ENCODE measurements at regions not wholly inside any gene's neighbourhood (a gene's known extent, or its start where the extent isn't known, plus 50 kb on each side); places are given as distances from the start of the nearest gene placed in this dataset.
A peak's percentile ranks its signal among the peaks of the same experiment; 100 is the strongest.

DNA sequence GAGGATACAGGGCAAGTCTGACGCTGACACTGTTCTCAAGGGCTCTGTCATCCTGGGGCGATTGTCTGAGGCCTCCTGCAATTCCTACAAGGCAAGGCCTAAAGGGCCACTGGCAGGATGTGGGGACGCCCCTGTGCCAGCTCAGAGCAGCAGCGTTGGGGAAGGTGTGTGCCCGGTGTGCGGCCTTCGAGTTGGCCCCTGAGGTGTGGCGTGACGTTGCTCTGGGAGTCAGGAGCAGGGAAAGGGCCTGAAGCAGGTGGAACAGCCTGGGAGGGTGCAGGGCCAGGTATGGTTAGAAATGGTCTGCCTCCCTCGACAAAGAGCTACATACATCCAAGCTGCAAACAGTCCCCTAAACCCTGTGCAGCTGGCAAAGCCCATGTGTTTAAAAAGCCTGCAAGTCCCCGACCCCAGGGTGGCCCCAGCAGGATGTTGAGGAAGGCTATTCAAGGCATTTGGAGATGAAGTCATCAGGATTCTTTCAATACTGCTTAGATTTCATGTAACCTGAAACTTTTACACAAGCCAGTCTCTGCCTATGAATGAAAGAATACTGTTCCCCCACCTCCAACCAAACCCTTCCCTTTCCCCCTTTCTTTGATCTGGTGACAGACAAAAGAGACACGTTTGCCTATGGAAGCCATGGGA is 142.5 kb upstream of the TNS3 start:
- no peak for DNase-seq

DNA sequence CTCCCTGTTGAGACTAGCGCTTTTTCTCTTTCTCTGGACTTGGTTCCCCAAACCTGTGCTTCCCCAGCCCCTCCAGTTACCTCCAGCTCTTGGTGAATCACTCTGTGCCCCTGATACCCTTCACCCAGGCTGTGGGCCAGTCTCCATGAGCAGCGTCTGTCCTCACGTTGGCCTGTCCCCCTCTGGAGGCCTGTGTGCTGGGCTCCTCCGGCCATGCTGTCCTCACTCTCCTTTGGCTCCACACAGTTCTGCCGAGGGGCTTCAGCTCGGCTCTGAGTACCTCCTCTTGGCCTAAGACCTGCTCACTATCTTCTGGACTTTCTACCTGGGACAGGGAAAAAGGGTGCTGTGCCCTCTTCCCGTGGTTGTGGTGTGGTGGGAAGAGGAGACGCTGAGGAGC is 140.2 kb upstream of the TNS3 start:
- DNase-seq = no peak

DNA sequence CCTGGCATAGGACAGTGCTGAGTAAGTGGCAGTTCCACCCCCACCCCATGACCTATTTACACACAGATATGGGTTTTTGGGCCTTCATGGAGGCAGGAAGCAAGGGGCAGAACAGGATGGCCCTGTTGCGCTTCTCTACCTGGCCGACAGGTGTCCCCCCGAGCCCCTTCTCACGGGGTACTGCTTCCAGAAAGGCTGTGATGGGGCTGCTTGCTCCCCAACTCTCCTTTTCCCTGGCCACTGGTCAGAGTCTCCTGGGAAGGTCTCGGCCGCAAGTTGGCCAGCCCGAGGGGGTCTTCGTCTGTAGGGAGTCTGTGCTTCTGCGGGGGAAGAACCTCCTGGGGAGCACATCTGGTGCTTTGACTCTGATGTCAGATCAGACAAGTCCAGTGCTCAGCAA is 139.8 kb upstream of the TNS3 start:
- DNase-seq = no peak

DNA sequence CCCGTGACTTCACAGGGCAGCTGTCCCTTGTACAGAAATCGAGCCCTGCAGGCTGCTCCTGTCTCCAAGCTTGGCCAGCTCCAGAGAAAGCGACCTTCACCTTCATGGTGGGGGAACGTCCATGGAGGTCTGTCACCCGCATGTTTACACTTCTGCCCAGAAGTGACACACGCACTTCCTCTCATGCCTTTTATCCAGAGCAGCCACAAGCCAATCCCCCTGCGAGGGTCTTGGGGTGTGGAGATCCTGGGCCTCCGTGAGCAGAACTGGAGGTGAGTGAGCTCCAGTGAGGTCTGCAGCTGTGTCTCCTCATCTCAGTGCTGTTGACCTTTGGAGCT is 139.0 kb upstream of the TNS3 start:
- no peak for DNase-seq

GRCh38 chr7:47720141-47720906 is 138.4 kb upstream of the TNS3 start:
- DNase-seq = peak in 1 of 3 experiments; percentile 27

DNA sequence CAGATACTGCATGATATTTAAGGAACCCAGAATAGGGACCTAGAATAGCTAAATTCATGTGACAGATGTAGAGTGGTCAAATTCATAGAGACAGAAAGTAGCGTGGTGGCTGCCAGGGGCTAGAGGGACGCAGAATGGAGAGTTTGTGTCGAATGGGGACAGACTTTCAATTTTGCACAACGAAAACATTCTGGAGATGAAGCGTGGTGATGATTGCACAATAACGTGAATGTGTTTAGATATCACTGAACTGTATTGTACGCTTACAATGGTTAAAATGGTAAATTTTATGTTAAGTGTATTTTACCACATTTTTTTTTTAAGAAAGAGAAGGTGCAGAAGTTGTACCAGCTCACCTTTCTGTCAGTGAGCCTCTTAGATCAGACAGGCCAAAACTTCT is 137.8 kb upstream of the TNS3 start:
- no peak for DNase-seq

- no peak for DNase-seq
Measured at GRCh38 chr7:47715631-47716068, 133.7 kb upstream of the TNS3 start.

DNA sequence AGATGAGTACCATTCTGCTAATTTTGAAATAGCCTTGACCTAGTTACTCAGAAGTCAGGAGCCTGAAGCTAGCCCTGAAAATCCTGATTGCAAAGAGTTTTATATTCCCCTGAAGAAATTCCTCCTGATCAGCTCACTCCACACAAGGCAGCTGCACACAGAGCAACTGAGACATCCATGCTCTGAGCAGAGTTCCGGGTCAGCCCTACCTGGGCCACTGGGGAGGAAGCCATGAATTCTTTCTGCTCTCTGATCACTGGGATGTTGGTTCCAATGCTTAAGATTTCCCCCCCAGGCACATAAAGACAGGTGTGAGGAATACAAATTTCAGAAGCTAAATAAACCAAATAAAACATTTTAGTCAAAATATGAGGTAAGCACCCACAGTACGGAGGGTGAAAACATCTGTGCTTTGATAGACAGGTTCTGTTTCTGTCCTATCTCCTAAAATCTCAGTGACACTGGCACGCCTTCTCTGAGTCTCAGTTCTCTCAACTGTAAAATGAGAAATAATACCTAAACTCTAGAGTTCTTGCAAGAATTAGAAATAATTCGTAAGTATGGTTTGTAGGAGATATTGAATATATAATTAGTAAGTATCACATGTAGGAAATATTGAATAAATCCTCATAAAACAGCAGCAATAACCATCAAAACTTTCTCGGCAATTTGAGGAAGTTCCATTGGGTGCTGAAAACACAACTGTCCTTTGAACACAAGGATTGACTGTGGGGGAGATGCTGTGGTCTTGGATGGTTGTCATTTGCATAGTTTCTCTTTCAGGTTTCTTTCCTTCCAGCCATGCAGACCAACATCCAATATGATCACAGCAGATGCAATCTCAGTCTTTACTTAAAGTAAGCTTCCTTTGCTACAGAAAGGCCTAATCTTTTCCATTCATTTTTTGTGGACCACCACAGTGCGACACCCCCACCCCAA is 133.0 kb upstream of the TNS3 start:
- no peak for DNase-seq

DNA sequence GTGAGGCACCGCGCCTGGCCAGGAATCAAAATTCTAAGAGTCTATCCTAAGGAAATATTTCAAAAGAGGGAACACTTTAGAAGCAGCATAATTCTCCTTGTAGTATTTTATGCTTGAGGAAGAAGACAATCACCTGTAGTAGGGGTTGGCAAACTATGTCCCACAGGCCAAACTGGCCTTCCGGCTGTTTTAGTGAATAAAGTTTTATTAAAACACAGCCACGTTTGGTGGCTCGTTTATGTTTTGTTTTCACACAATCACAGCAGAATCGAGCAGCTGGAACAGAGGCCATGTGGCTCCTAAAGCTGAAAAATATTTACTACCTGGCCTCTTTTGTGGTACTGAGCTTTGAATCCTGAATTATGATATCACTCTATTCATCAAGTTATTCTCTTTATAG is 131.7 kb upstream of the TNS3 start:
- no peak for DNase-seq

DNA sequence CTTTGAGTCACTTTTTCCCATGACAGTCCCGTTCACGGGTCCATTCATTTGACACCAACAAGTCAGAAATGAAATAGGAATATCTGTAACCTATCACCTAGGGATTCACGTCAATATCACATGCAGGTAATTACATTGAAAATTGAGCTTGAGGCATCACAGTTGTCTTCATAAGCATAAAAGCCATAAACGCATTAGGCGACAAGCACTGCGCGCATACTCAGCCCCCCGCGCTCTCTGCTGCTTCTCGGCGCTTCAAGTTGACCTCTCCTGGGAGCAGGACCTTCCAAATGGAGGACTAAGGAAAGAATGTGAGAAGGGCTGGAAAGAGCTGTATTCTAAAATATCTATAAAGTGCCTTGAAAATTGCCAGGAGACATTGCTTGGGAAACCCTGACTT is 130.5 kb upstream of the TNS3 start:
- no peak for DNase-seq

DNA sequence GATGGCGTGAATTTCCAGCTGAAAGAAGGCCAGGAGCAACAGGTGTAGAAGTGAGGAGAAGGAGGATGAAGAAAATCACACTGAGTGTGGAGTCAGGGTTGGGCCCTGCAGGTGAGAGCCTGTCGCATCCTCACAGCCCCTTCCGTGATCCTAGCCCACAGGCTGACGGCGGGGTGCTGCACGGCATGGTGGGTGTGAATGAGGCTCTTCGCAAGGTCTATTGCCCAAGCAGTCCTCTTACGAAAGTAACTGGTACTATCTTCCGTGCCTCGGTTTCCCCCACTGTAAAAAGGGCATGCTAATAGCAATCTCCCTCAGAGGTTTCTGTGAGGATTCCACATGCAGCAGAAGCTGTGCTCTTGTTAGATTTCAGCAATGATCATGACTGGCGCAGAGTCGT is 129.9 kb upstream of the TNS3 start:
- DNase-seq = no peak

GRCh38 chr7:47710201-47710935 is 128.5 kb upstream of the TNS3 start:
- no peak for DNase-seq

DNA sequence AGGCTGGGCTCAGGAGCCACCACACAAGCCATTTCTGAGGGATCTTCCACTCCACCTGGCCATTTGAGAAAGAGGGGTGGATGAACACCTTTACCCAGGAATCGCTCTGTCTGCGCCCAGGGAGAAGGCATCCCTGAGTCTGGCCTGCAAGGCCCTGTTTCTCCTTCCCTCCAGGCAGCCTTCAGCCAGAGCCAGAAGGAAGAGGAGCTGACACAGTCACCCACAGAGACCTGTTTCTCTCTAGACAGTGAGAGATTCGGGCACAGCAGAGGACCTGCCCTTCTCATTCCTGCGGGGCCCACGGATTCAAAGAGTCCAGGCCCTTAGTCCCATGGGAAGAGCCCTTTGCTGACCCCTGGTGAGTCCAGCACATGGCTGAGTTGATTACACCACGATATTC is 127.5 kb upstream of the TNS3 start:
- DNase-seq = no peak

- DNase-seq = no peak
Measured at GRCh38 chr7:47709051-47709450, 127.1 kb upstream of the TNS3 start.

- DNase-seq = no peak
Measured at GRCh38 chr7:47707583-47707982, 125.7 kb upstream of the TNS3 start.

GRCh38 chr7:47704936-47705335 is 123.0 kb upstream of the TNS3 start:
- no peak for DNase-seq

GRCh38 chr7:47702080-47702479 is 120.2 kb upstream of the TNS3 start:
- DNase-seq = no peak

DNA sequence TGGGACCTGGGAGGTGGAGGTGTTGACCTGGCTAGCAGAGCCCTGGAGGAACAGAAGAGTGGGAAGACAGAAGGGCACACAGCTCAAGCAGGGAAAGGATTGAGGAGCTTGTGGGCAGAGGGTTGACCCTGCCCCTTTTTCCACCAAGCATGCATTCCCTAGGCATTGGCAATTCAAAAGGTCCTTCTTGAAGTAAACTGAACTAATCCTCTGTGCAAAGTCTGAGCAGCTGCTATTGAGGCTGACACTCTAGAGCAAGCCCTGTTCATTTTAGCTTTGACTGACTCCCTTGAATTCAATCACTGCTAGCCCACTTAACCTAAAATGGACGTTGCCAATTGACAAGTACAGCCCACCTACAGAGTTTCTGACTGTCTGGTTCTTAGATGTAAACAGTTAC is 116.5 kb upstream of the TNS3 start:
- peak in 1 of 3 experiments; percentile 7 for DNase-seq

GRCh38 chr7:47697543-47697942 is 115.6 kb upstream of the TNS3 start:
- no peak for DNase-seq

DNA sequence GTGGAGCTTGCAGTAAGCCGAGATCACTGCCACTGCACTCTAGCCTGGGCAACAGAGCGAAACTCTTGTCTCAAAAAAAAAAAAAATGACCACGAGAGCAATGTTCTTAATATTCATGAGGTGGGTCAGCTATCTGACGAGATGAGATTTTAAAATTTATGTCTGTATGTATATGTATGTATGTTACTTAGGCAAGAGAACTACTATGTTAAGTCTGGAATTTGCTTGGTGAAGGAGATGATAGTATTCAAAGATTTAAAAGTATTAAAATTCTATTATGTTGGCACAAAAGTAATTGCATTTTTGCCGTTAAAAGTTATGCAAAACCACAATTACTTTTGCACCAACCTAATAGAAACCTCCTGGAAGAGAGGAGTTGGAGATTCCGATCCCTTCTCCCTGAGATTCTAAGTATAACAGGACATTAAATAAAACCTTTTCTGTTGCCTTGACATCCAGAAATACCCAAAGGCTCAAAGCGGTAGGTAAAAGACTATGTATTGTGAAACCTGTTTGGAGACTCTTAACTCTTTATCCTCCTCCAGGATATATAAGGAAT is 114.3 kb upstream of the TNS3 start:
- DNase-seq = no peak

DNA sequence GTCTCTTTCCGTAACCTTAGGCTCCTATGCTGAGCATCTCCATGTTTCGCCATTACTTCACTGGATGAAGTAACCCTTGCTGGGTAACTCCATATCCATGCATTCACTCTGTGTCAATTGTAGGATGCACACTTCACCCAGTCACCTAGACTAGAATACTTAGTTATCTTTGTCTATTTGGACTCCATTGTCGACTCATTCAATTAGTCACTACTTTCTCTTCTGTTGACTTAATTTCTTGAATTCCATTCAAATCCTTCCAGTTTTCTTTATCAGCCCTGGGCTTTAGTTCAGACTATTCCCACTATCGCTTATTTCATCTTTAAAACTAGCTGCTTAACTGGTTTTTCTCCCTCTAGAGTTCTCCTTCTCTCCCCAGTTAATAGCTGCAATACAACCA is 111.3 kb upstream of the TNS3 start:
- DNase-seq = no peak

- no peak for DNase-seq
Measured at GRCh38 chr7:47691988-47692387, 110.1 kb upstream of the TNS3 start.

All from NCI-H1417 (cell line).